NCI-H2227 (cell line): ENCODE measurements at regions not wholly inside any gene's neighbourhood (a gene's known extent, or its start where the extent isn't known, plus 50 kb on each side); places are given as distances from the start of the nearest gene placed in this dataset.

Experiments used
- DNase-seq: peaks from one replicate; lab custom pipeline; 2025; ENCODE audit not compliant: unreplicated experiment; lab: John Stamatoyannopoulos, UW

- DNase-seq: no peak
These were observed 55.5 kb upstream of the ST6GAL2 start for GRCh38 chr2:106941372-106941993.

DNA sequence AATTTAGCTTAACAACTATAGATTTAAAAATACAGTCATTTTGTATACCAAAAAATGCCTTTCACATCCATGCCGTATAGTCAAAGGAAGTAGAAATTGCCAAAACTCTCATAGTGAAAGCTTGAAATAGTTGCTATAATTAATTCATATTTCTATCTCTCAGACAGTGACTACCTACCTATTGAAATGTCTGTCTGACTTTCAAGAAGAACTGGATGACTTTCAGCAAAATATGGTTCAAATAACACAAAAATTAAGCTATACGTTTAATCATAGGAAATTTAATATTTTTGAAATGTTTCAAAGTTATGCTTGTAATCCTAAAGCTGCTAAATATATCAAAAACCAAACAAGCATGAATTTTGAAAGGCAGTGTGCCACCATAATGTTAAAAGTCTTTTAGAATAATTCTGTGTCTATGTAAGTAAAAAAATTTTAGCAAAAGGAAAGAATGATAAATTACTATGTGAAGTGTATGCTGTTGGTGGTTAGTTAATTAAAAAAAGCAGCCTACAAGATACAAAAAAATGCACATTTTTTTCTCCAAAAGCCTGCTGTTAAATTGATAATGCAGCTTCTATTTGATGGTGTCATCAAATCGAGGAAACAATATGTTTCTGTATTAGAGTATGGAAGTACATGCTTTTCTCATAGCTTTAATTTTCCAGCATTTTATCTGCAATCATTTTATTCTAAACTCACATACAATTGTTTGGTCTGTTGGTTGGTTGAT, 57.7 kb upstream of the ST6GAL2 start:
- DNase-seq: no peak

DNA sequence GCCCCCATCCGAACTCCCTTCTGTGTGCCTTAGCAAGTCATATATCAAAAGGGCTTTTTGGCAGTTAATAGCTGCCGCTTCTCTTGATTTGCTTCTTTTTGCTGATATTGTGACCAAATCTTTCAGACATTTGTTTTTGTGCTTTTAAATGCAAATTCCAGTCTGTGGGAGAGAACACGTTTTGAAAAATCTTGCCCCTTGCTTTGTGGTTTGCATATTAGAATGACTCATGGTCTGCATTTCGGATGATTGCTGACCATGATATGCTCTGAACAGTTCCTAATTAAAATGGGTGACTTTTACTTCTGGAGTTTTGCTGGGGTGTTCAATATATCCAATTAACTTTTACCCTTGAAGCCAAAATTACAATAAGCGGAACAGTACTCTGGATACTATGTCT, 58.2 kb upstream of the ST6GAL2 start:
- no peak for DNase-seq

- no peak for DNase-seq
These were observed 62.6 kb upstream of the ST6GAL2 start for GRCh38 chr2:106948540-106948939.

GRCh38 chr2:106953236-106953635, 67.3 kb upstream of the ST6GAL2 start:
- no peak for DNase-seq

DNA sequence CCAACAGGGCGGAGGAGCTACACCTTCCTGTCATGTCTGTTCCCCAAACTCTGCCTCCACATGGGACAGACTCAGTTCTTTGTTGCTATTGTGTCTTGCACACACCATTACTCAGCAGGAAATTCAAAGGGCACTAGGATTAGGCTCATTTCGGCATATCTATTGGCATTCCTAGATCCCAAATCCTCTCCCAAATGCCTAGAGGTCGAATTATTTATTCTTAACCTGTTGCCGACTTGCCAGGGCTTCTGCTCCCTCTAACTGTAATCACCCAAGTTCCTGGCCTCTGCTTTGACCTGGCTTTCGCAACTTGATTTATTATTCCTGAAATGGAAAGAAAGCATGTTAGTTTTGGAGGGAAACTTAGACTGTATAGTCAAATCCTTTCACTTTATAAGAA, 67.8 kb upstream of the ST6GAL2 start:
- DNase-seq: no peak

DNA sequence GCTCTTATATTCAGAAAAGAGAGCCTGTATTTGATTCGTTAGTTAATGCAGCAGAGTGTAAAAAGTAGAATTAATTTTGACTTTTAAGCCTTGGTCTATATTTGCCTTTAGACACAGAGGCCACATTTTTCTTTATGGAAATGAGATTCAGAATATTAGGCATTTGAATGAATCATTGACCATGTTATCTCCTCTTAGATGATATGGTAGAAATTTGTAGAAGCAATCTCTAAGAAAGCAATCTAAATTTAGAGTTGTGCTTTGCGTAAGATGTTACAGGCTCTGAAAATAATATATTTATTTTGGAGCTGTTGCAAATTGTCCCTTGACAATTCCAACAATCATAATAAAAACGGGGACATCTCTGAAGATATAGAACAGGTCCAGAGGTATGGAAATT, 68.3 kb upstream of the ST6GAL2 start:
- DNase-seq: no peak

- DNase-seq: no peak
These were observed 70.4 kb upstream of the ST6GAL2 start for GRCh38 chr2:106956416-106956815.

DNA sequence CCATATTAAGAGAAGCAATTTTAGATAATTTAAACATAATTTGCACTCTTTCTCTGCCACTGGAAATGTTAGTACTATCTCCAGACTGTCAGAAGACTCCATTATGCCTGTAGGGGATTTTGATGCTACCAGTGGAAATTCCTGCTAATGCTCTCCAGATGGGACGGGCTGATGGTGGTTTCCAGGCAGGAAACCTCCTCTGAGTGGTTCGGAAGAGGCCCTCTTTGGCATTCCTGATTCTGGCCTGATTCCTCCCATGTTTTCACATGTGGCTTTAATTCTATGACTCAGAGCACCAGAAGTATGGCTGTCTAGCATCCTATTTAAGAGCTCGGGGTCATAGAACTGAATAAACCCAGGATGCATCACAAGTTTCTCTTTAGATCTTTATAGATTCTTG, 70.9 kb upstream of the ST6GAL2 start:
- no peak for DNase-seq

DNA sequence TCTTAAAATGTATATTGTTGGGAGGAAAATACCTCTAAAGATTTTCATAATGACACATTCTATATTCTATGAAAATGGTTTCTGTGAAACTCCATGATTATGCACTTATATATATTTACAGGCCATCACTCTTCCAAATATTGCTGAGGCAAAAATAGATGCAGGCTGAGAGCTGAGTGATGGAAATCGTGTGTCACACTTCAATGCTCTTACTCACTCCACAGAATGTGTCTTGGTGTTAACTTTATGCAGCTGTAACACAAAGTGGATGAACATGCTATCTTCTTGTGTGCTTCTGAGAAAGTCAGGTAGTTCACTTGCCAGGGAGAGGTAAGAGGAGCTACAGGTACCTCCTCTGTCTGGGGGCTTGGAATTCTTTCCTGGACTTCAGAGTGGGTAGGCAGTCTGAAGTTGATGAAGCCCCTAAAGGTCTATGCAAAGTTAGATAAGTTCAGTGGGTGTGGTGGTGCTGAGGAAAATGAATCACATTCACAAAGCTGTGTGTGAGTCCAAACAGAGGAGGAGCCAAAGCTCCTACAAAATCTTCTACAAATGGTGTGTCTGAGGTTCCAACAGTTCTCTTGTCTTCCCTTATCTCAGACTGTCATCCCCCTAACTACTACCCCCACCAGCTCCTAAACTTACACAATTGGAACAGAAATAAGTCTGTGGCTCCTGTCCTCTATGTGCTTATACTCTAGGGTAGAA, 74.2 kb upstream of the ST6GAL2 start:
- DNase-seq: no peak

- DNase-seq: no peak
These were observed 74.8 kb upstream of the ST6GAL2 start for GRCh38 chr2:106960683-106961161.

DNA sequence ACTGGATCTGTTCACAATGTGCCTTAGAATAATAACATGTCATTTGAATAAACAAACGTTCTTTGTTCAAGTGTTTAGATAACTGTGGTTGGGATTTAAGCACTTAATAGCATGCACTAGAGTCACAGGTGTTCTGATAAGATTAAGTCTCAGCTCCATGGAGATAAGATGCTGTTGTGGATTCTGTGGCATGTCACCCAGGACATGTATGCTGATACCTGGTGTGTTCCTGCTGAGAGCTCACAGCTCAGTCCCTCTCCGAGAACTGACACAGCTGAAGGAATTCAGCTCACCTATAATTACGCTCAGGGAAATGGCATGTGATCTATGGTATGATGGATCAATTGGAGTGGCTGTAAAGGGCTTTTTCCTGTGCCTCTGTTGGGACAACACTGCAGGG, 75.4 kb upstream of the ST6GAL2 start:
- no peak for DNase-seq

DNA sequence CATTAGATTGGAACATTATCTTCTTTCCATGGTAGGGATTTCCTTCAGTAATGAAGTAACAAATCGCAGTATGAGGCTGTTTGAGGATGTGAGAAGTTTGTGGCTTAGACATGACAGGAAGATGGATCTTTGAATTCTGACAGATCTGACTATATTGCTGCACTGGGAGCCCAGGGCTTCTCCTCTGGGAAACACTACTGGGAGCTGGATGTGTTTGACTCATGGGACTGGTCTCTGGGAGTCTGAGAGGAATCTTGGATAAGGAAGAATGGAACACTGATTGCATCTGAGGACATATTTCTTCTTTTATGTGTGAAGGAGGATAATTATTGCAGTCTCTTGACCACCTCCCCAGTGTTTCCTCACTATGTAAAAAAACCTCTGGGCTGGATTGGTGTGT, 77.2 kb upstream of the ST6GAL2 start:
- no peak for DNase-seq

GRCh38 chr2:106963893-106964292, 77.9 kb upstream of the ST6GAL2 start:
- no peak for DNase-seq

DNA sequence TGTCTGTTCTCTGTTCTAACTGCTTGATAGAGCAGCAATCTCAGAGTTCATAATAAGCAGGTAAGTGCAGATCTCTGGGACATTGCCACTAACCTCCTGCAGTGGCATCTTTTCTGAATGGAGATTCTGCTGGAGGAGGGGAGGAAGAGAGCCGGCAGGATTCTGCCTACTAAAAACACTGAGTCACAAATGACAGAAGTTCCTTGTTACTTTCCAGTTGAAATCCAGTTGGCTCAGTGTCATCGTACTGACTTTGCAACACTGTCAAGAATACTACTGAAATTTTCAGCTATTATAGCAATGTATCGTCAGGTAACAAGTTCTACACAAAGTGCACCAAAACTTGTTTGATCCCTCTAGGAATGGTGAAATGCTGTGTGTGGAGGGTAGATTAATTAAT, 79.6 kb upstream of the ST6GAL2 start:
- no peak for DNase-seq

DNA sequence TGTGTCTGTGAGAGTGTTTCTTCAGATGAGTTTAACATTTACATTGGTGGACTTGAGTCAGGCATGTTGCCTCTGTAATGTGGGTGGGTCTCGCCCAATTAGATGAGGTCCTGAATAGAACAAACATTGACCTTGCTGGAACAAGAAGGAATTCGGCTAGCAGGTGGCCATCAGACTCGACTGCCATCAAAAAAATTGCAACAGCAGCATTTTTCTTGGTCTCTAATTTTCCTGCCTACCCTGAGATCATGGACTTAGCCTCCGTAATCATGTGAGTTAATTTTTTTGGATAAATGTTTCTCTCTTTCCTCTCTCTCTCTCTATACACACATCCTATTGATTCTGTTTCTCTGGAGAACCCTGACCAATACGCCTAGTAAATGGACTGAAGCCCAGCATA, 83.8 kb upstream of the ST6GAL2 start:
- DNase-seq: no peak

GRCh38 chr2:106970471-106971261, 84.7 kb upstream of the ST6GAL2 start:
- DNase-seq: no peak

DNA sequence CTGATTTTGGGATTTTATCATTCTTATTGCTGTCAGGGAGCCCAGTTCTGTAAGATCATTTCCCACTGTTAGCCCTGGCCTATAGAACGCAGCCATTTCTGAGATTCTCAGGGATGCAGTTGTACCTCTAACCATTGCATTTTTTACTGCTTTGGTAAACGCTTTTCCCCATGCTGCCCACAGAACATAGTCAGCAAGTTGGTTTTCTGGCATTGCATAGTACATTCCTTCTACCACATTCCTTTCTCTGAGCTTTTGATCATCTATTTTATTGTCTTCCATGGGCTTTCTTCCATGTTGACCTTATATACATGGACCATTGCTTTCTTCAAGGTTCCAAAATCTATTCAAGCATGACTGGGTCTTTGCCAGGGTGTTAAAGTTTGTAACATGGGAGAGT, 86.8 kb upstream of the ST6GAL2 start:
- DNase-seq: no peak

- DNase-seq: no peak
These were observed 88.9 kb upstream of the ST6GAL2 start for GRCh38 chr2:106974891-106975290.

- no peak for DNase-seq
These were observed 89.7 kb upstream of the ST6GAL2 start for GRCh38 chr2:106975641-106976040.

DNA sequence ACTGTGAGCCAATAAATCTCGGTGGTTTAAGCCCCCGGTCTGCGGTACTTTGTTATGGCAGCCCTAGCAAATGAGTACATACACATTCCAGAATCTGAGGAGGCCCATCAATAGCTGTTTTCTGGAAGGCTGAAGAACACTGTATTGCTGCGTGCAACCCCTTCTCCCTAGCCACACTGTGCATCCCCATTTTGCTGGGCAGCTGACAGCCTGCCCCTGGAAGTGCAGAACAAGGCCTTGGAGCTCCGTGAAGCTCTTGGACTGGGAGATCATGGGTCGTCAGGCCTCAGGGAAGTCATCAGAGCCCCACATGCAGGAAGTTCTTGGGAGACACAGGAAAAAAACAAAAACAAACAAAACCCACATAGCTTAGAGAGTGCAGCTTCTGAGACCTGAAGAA, 90.6 kb upstream of the ST6GAL2 start:
- no peak for DNase-seq
